MV-4-11 (cell line): ENCODE measurements at regions not wholly inside any gene's neighbourhood (a gene's known extent, or its start where the extent isn't known, plus 50 kb on each side); places are given as distances from the start of the nearest gene placed in this dataset.
"Not testable (repeated sequence)": the region's sequence is repeated elsewhere in the genome, so short reads cannot be mapped to it uniquely, and the experiment has no call there.

Experiments used
- DNase-seq: peaks from one replicate; lab custom pipeline; 2025; lab: John Stamatoyannopoulos, UW

DNA sequence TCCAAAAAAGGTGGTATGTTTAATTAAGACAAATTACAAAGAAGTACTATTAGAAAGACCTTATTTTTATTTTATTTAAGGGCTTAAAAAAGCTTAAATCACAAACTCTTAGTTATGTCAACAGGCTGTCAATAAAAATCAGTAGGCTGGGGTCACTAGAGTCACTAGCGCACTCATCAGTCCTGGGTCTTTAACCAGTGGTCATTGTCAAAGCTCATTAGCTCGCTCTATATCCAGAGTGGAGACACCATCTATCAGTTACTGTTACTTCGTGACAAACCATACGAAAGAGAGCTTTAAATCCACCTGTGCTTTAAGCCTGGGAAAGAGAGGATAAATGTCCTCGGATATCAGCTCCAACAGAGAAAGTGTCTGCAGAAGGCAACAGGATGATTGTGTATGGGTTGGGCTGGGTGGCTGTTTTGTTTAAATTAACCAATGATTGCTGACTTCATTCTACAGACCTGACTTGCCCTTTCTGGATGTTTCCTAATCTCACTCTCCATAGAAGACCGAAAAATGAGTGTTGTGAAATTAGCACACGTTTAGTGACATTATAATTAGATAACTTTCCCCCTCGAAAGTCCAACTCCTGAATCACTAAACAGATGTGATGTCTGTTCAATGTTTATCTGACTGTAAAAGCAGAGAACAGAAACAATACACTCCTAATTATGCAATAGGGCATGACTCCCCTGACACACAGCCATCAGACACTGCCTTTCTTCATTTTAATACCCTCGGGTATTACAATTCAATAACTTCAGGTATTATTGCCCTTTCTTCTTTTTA lies 123.6 kb upstream of the TNPO1 start:
- DNase-seq = no peak

DNA sequence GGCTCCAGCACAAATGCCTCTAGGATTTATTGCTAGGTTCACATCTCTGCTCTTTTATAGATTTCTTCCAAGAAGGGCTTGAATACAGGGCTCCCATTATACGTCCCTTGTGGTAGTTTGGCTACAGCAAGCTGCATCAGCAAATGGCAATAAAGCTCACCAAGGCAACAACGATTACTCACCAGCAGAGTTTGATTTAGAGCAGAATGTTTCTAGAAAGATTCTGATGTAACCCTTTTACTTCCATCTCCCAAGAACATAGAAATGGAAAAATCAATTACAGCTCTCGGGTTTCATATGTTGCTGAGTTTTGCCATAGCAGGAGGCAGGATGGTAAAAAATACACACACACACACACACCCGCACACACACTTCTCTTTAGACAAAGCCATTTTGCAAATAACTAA lies 124.2 kb upstream of the TNPO1 start:
- no peak for DNase-seq

DNA sequence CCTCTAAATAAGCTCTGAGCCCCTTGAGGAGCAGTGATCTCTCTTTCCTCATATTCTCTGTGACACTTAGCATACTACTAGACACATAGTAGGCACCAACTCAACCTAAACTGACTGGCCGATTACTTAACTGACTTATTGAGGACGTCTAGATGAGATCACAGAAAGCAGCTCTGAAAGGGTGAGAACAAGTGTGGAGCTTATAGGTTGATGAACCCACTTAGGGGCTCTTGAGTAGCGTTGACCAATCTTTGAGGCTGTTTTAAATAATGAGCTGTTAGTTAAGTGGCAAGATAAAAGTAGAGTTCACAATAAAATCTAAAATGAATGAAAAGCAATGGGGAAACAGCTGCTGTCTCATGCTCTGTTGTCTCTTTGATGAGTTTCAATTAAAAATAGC lies 124.7 kb upstream of the TNPO1 start:
- no peak for DNase-seq

DNA sequence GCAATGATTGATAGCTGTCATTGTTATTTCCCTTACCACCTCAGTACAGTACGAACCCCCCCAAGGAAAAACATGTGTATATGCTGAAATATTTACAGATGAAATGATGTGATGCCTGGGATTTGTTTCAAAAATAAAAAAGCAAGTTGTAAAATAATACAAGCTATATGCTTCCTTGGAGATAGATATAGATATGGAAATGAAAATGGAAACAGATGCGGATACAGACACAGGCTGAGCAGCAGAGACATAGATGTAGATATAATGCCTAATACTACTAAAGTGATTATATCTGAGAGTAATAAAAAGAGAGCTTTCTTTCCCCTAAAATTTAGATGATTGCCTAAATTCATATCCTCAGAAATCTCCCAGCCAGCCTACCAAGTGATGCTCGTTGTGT lies 127.5 kb upstream of the TNPO1 start:
- no peak for DNase-seq

DNA sequence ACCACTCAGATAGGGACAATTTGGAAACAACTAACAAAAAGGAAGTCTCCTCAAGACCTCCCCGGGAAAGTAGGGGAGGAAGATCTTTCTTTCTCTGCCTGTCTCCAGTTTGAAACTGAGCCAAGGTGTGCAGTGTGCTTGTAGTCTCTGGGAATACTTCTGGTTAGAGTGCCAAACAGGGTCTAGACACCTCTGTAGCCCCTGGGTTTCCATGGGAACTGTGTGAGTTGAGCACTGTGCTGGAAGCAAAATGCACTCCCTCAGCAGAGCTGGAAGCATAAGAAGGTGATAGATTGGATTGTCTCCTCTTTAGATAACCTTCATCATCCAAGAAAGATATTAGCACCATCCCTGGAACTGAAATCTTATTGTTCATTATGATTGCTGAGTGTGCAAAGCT lies 129.2 kb upstream of the TNPO1 start:
- no peak for DNase-seq

DNA sequence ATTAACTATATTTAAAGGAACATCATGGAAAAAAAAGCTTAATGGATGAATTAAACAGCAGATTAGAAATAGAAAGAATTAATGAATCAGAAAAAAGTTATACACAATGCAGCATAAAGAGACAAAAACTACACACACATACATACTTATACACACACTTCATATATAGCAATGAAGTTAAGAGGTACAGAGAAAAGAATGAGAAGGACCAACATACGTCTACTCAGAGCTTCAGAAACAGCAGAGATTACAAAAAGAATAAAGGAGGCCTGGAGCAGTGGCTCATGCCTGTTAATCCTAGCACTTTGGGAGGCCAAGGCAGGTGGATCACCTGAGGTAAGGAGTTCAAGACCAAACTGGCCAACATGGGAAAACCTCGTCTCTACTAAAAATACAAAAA lies 133.9 kb upstream of the TNPO1 start:
- no peak for DNase-seq

DNA sequence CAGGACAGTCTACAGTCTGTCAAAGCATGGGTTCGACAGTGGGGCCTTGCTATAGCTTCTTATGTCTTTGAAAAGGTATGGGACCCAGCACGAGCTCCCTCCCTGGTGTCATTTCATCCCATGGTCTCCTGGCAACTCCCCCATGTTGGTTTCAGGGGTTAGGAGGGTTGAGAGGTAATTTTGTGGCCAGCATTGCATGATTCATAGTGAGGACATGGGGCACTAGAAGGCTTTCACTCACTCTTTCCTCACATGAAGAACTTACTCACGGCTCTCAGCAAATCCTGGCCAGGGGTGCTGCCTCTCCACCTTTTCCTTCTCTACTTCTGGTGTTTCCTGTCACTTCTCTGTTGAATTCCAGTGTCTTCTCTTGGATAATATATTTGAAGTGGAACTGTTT lies 134.7 kb upstream of the TNPO1 start:
- no peak for DNase-seq

DNA sequence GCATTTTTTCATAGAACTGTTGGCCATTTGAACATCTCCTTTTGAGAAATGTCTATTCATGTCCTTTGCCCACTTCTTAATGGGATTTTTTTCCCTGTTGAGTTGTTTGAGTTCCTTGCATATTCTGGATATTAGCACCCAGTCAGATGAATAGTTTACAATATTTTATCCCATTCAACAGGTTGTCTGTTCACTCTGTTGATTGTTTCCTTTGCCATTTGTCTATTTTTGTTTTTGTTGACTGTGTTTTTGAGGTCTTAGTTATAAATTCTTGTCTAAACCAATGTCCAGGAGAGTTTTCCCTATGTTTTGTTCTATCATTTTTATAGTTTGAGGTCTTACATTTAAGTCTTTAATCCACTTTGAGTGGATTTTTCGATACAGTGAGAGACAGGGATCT lies 139.0 kb upstream of the TNPO1 start:
- DNase-seq = no peak

DNA sequence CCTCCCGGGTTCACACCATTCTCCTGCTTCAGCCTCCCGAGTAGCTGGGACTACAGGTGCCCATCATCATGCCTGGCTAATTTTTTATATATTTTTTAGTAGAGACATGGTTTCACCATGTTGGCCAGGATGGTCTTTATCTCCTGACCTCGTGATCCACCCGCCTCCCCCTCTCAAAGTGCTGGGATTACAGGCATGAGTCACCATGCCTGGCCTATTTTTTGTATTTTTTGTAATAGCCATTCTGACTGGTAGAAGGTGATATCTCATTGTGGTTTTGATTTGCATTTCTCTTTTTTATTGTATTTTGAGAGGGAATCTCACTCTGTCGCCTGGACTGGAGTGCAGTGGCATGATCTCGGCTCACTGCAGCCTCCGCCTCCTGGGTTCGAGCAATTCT lies 139.6 kb upstream of the TNPO1 start:
- DNase-seq = not testable (repeated sequence)

DNA sequence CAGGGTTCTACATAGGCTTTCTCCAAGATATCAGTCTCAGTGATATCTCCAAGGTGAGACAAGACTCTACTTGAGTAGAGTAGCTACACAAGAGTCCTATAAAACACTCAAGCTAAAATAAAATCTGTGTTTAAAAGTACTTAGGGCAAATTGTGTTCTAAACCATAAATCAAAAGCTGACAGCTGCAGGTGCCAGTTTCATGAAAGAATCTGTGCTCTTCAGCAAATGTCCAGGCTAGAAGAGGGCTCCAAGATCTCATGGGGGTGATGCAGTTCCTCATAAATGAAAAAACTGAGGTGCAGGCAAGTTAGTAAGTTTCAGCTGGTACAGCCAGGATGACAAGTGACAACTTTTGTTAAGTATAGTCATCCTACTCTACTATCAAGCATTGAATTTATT lies 142.8 kb upstream of the TNPO1 start:
- DNase-seq = no peak

DNA sequence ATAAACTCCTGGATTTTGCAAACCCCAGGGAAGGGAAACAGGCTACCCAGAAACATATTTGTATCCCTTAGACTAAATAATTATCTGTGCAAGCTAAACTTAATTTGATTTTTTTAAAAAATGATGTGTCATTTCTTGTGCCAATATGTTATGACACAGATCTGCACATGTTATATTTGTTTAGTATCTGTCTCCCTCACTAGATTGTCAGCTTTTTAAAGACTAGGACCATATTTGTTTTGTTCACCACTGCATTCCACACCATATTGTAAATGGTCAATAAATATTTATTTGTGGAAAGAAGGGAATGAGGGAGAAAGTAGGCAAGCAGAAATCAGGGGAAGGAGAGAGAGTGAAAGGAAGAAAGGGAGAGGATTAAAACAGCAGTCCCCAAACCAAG lies 143.3 kb upstream of the TNPO1 start:
- DNase-seq = no peak

DNA sequence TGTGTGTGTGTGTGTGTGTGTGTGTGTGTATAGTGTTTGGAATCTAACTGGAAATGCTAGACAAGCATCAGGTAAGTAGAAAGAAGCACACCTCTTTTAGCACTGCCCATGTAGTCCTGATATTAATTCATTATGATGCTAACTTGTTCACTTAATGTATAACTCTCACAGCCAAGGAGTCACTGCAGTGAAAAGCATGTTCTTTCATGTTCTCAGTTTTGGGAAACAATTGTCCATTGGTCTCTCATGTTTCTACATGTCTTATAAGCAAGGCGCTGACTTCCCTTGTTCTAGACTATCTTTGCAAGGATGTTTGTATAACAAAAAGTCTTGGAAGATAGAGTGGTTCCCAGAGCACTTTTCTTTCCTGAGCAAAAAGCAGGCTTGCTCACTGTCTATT lies 148.8 kb upstream of the TNPO1 start:
- no peak for DNase-seq

DNA sequence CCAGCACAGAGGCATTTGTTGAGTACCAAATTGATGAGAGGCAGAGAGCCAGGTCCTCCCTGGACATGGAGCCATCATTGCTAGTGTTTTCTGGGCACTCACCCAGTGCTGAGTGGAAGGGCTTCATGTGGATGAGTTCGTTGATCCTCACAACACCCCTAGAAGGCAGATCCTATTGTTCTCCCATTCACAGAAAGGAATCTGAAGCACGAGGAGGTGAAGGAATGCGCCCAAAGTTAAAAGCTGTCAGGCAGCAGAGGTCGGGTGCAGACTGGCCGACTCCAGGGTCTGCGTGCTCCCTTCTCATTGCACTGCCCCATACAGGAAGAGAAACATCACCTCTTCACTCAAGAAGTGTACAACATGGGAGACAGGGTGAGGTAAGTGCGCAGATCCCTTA lies 153.5 kb upstream of the TNPO1 start:
- DNase-seq = no peak

DNA sequence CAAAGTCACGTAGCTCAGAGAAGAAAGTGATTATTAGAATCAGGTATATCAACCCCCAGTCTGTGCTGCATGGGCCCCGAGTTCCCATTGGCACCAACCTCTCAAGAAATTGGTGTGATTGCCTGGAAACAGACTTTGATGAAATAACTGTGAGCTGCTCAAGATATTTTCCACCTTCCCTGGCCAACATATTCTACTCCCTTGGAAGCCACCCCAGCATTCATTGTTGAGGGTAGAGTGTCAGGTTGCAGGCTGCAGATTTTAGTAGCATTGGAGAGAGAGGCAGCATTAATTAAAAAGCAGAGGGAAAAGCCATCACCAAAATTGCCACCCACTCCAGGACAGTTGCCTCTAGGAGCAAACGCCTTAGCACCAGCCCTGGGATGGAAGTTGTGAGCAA lies 154.2 kb upstream of the TNPO1 start:
- DNase-seq = no peak

DNA sequence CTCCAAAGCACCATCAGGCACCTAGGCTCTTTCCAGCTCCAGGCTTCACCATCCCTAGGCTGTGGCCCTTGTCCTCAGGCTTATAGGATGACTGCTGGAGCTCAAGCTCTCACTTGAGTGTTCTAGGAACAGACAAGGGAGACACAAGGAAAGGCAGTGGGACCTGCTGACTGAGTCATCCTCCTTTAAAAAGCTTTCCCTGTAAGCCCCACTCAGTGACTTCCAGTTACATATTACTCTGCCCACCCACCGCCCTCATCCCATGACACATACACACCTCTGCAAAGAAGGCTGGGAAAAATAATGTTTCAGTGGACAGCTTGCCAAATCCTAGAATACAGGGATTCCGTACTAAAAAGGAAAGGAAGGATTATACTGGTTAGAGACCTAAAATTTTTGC lies 154.2 kb upstream of the ZNF366 start:
- no peak for DNase-seq

DNA sequence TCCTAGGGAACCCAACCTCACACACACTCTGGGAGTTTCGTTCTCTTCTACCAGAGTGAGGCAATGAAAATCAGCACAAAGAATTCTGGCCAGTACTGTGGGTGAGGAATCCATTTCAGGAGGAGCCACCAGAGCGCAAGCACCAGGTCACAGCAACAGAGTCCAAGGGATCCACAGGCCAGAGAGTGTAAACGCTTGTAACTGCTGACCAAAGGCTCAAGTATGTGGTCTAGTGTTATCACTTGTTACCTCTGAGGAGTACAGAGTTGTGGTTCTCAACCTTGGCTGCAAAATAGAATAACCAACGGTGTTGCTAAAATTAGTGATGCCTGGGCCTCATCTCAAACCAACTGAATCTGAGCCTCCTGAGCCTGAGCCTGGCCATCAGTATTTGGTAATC lies 152.5 kb upstream of the ZNF366 start:
- DNase-seq = no peak

DNA sequence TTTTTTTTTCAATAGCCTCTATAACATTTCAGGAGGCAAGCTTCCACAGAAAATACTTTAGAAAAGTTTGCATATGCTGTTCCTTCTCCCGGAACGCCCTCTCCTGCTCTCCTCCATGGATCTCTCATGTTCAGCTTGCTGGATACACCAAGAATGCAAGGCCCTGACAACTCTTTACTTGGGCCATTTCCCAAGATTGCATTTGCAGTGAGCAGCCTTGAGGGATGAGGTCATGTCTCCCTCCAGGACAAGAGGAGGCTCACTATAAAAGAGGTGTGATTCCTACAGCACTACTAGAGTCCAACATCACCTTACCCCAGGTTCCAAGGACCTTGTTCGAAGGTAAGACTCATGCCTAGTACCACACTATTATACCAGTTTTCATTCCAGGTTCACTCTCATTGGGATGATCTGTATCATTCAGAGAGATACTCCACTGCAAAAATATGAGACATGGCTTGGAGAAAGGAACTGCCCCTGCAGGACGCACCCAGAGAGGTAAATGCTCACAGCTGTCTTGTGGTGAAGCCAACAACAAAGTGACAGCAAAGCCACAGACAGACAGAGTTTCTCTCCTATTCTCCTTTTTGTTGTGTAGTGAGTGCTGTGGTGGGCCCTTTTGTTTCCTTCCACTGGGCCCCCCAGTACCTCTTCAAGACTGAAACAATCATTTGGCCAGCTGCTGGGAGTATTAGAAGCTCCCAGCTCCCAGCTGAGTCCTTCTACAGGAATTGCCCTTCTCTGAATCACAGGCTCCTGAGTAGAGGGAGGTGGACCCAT lies 151.7 kb upstream of the ZNF366 start:
- DNase-seq = no peak

DNA sequence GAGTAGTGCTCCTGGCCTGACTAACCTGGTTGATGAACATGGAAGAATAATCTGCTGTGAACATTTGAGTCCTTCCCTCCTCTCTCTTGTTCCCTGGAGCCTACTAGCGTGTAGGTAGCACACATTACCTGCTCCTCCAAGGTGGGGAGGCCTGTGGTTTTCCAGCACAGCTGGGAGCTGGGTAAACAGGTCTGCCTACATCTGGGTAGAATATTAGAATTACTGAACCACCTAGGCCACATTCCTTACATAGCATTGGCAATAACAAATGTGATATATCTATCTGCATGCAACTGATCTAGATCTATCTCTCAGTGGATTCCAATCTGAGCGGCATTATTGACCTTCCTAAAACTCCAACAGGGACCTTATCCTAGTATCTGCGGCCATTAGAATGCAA lies 151.0 kb upstream of the ZNF366 start:
- no peak for DNase-seq

DNA sequence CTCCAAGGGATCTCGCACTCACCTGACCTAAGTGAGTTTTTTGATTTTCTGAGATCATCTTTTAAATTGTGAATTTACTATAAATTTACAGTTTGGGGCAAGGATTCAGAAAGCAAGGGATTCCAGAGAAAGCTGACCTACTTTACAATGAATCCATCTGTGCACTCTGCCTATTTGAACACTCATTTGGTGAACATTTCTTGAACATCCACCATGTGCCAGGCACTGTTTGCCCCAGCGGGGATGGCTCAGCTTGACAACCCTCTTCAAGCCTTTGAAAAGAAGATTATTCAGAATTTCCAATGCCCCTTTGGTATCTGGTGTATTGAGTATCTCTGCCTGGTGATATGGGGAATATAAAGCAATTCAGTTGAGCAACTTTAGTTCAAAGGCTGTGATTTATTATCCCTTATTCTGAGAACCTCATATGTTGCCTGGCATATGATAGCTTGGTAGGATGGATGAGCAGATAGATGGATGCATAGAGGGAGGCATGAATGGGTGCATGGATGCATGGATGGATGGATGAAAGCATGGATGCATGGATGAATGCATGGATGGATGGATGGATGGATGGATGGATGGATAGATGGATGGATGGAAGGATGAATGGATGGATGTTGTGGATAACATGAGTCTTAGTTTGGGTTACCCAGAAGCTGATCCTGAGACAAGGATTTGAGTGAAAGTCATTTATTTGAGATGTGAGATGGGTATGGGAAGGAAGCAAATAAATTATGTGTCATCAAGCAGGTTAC lies 149.7 kb upstream of the ZNF366 start:
- no peak for DNase-seq

DNA sequence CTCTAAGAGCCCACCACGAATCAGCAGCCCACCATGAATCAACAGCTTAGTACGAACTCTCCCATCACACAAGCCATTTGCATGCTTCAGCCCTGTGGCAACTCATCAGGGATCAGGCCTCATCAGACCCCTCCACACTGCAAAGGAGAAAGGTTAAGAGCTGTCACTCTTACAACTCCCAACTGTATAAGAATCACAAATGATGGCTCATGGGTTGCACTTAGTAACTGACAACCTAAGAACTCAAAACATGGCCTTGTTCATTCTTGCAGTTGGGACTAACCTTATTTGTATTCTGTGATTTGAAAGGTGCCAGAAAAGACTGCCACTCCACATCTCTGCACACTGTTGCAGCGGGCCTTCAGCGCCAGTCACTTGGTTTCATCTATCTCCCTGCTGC lies 149.1 kb upstream of the ZNF366 start:
- no peak for DNase-seq

DNA sequence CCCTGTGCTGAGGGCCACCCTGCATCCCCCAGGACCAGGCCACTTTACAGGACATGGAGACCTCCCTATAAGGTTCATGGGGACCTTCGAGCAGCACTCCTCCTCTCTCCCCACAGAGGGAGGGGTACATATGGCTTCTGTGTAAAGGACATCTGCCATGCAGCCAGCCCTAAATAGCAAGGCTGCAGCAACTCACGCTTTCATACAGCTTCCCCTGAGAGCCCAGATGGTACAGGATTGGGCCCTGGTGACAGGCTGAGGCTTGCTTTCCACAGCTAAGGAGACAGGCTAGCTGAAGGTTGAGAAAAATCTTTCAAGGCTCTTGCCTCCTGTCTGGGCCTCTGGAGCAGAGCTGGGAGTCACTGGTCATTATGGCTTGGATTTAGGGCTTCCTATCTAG lies 147.0 kb upstream of the ZNF366 start:
- DNase-seq = no peak

DNA sequence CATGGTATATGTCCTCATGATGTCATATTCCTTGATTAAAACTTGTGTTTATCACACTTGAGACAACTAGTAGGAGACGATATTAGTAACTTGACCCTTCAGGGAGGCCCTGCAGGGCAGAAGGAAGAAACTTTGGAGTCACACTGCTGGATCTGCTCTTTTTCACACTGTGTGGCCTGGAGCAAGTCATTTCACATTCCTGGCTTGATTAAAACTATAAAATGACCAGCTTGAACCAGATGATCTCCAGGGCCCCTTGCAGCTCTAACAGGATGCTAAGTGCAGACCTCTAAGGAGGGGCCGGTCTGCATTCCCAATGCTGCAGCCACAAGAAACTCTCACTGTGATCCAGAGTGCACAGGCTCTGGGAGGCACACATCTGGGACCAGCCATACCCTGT lies 146.4 kb upstream of the ZNF366 start:
- DNase-seq = no peak

DNA sequence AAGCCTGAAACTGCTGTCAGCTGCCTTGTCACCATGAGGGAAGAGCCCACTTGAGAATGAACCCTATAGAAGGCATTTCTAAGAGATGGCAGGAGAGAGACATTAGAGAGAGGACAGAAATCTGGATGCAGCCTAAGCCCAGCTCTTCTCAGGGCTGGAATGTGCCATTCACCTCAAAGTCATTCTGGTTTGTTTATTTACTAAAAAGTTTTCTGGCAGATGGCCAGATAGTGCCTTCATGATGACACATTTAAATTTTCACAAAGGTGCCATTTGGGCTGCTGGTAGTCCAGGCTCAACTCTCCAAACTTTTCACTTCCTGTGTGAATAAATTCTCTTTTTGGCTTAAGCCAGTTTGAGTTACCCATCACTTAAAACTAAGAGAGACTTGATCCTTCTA lies 144.6 kb upstream of the ZNF366 start:
- no peak for DNase-seq
